H4 (cell line): ENCODE measurements at regions not wholly inside any gene's neighbourhood (a gene's known extent, or its start where the extent isn't known, plus 50 kb on each side); places are given as distances from the start of the nearest gene placed in this dataset.
"Not testable (repeated sequence)": the region's sequence is repeated elsewhere in the genome, so short reads cannot be mapped to it uniquely, and the experiment has no call there.

Experiments used
- DNase-seq: peaks from one replicate; pipeline ENCODE4 v3.0.0-alpha.2; 2015; ENCODE audit warnings: low spot score

DNA sequence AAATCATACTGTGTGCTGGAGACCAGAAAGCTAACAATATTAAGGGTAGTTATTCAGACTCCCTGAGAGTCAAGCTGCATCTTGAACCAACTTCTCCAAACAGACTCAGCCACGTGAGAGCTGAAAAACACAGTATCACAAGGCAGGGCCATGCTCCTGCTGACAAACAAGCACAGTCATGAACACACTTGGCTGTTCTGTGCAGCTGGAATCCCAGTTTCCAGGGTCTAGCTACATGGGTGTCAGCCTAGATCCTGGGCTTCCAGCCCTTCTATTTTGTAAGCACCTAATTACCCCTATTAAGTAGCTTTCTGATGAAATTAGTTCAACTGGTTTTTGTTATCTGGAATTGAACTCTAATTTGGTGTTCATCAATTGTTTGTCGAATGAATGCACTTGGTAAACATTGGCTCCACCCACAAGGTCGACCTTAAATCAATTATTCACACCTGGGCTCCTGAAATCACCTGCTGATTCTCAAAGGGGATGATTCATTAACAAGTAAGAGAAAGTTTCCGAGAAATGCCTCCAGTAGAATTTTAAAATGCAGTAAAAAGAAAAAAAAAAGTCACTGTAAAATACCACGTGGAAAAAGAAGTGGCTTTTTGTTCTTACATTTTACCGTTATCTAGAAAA, 179.3 kb downstream of the ZC3H11B start:
- no peak for DNase-seq

GRCh38 chr1:219433001-219433400, 179.9 kb downstream of the ZC3H11B start:
- DNase-seq, result no peak

GRCh38 chr1:219432191-219432606, 180.7 kb downstream of the ZC3H11B start:
- no peak for DNase-seq

- no peak for DNase-seq
Measured at GRCh38 chr1:219430419-219430818, 182.5 kb downstream of the ZC3H11B start.

- no peak for DNase-seq
Measured at GRCh38 chr1:219428651-219429050, 184.3 kb downstream of the ZC3H11B start.

DNA sequence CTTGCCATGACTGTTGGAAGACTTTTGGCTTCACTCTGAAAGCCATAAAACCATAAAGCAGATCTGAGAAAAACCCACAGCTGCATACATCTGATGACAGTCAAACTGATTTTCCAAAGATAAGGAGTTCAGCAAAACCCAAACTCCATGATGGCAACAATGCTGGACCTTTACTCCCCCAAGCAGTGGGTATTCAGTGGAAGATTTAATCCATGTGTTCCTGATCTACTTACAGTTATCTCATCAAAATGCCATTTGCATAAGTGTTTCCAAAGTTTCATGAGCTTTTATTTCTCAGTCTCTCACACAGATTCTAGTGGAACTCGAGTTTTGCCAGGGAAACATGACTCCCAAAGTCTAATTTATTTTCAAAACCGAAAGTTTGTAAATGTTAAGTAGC, 184.9 kb downstream of the ZC3H11B start:
- no peak for DNase-seq

- DNase-seq, result no peak
Measured at GRCh38 chr1:219427403-219427802, 185.5 kb downstream of the ZC3H11B start.

DNA sequence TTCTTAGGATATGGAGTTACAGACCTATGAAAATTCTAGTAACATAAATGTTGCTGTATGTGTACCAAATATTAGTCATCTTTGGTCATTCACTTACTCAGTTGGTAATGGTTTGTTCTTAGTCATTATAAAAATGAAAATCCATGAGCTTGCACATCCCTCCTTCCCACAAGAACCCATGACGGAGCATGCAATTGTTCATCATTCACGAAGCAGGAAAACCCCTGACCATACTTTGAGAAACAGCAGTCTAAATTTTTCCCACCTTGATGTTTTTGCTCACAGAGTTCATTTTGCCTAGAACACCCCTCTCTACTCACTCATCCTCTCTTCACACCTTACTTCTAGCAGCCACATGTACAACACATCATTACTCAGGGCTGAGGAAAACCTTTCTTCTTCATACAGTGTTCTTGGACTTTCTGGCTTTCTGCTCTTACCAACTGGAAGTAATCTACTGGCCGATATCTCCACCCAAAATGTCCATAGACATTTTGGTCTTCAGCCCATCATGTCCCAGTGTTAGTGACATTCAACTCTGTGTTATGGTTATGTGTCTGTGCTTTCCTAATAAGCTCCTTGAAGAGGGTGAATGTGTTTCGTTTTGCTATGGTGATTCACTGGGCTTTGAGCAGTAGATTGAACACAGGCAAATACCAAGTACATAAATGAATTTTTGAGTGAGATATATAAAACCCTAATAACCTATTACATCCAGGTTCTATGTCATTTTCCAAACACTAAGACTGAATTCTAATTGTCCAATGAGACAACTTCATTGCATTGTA, 189.9 kb downstream of the ZC3H11B start:
- no peak for DNase-seq

DNA sequence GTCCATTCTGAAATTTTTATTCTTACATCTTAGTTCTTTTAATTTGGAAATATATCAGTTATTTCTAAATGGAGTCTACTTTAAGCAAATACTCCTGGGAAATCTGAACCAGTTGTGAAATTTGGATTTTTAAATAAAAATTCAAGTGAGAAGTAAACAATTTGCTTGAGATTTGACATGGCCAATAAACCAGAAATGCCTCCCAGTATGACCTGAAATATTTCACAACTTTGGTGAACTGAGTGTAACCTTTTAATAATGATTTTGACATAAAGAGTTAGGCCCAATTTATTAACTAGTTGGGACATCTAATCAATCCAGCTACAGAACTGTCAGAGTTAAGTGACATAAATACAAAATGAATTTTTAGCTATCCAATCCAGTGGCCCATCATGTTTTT, 192.0 kb downstream of the ZC3H11B start:
- no peak for DNase-seq

- no peak for DNase-seq
Measured at GRCh38 chr1:219419860-219420259, 193.0 kb downstream of the ZC3H11B start.

DNA sequence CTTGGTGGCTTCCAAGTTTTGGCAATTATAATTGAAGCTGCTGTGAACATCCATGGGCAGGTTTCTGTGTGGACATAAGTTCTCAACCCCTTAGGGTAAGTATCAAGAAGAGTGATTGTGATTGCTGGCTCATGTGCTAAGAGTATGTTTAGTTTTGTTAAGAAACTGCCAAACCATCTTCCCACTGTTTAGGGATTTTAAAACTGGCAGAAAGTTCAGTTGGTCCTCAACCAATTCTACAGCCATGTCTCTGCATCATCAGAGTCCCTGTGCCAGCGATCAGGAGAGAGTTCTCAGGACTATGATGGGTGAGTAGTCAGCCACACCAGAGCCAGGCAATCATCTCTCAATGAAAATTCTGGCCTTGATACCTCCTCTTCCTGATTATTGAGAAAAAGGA, 193.8 kb downstream of the ZC3H11B start:
- DNase-seq, result no peak

DNA sequence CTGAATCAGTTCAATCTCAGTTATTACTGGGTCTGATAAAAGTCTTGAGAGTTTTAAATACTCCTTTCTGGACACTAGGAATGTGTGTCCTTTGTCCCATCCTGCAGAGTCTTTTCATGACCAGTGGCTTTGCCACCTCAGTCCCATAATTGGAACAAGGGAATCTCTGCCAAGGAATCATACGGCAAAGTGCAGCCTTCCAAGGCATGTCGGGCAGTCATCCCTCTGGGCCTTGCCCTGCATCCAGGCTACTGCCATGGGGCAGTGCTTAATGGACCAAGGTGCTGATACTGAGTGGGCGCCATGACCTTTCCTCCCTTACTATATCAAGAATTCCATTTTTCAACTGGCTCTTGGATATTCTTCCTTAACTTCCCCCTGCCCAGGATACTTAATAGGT, 195.3 kb downstream of the ZC3H11B start:
- DNase-seq, result no peak

- peak; percentile 46 for DNase-seq
Measured at GRCh38 chr1:219416598-219417238, 196.2 kb downstream of the ZC3H11B start.

- no peak for DNase-seq
Measured at GRCh38 chr1:219415915-219416314, 197.0 kb downstream of the ZC3H11B start.

- no peak for DNase-seq
Measured at GRCh38 chr1:219415433-219415832, 197.5 kb downstream of the ZC3H11B start.

DNA sequence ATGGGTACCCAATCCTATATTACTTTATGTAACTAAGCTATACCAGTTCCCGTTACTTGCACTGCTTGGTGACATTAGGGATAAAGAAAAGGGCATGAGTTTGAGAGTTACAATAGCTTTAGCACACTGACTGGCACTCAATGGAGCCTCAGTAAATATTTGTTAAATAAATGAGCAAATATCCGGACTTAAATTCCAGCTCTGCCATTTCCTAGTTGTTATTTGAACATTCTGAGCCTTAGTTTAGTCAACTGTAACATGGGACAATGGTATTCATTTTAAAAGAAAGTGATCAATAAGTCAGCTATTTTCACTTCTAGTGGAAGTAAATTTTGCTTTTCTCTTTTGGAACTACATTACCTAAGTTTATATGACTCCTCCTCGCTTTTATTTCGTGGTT, 198.7 kb downstream of the ZC3H11B start:
- no peak for DNase-seq

GRCh38 chr1:219413536-219413935, 199.4 kb downstream of the ZC3H11B start:
- DNase-seq, result no peak

DNA sequence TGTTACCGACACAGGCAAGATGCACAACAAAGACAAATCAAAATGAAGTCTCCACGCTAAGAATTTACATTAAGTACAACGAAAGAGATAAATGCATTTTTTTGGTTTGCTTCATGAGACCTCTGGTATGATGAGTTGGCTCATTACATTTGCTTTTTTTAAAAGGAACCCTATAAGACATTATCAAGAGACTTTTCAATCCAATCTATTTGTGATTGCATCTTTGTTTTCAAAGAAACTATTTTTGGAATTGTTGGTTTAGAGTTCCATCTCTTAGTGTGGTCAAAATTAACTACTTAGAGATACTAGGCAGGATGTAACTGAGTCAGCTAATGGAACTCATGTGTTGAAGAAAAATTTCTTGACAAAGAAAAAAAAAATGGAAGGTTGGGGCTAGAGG, 200.1 kb downstream of the ZC3H11B start:
- DNase-seq, result no peak

- not testable (repeated sequence) for DNase-seq
Measured at GRCh38 chr1:219410721-219411120, 202.2 kb downstream of the ZC3H11B start.

GRCh38 chr1:219405531-219406331, 207.2 kb downstream of the ZC3H11B start:
- no peak for DNase-seq

DNA sequence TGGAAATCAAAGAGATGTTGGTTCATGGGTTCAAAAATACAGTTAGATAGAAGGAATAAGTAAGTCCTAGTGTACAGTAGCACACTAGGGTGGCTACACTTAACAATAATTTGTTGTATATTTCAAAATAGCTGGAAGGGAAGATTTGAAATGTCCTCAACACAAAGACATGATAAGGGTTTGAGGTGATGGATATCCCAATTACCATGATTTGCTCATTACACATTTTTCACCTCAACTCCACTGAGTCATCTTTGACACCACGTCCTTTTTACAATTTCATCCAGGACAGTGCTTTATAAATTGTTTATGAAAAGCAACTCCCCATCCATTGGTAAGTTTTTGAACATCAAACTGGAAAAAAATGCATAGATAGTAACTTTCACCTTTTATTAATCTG, 208.3 kb downstream of the ZC3H11B start:
- DNase-seq, result no peak

- no peak for DNase-seq
Measured at GRCh38 chr1:219402925-219403324, 210.0 kb downstream of the ZC3H11B start.
